ENCODE measurements at regions not wholly inside any gene's neighbourhood (a gene's known extent, or its start where the extent isn't known, plus 50 kb on each side); places are given as distances from the start of the nearest gene placed in this dataset.

DNA sequence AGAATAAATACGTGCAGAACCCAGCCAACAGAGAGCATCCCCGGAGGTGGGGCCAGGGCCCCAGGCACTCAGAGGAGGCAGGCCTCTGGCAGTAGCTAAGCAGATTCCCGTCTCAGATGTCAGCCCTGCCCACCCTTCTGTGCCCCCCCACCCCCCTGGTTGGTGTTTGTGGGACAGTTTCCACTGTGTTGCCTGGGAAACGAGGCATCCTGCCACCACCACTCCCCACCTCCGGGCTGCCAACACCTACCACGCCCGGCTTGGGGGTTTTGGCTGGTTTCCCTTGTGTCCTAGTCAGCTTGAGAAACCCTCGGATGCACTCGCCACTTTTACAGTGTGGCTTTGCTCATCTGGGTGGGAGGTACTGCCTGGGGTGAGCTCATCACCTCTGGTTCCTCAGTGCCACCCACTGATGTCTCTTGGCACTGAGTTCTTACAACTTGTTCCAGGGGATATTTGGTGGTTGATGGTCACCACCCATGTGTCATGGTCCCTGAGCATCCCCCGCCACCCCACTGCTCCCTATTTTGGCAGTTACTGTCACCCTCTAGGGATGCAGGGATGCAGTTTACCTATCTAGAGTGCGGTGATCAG, 72.4 kb upstream of the YWHAQ start:
- Mint-ChIP-seq H3K4me3 (peak overlapping the region; percentile 23 to 88 (median 74)), H3K9me3 (no peaks in the 10 kb centered on the region), H3K4me1 (peaks cover 46 to 72% (median 53%) of the 10 kb centered on the region in 3 donors), H3K27ac (peak overlapping the region; percentile 94 to 100 (median 98)), H3K36me3 (no peaks in the 10 kb centered on the region), H3K27me3 (peaks cover 0 to 3% of the 10 kb centered on the region in 2 donors)
- ChIA-PET CTCF (interaction anchor here (0.7 to 1.6 kb wide), 14 partner anchors 9 to 230 kb away, joined by 3 to 8 read pairs (median 4); partner anchors contain the start of genes ADAM17 and YWHAQ), POLR2A (interaction anchor here (0.7 to 2.5 kb wide), 6 partner anchors 9 to 148 kb away, joined by 3 to 29 read pairs (median 10); partner anchors contain the start of genes ADAM17 and YWHAQ)
- Histone ChIP-seq H3K9me3 (ENCODE audit: low read length) (no peaks in the 10 kb centered on the region), H3K36me3 (ENCODE audit: insufficient read depth, low read length) (no peaks in the 10 kb centered on the region), H3K4me3 (ENCODE audit: low read length) (no peak overlapping the region), H3K27ac (ENCODE audit: low read depth, low read length) (peak overlapping the region; percentile 82), H3K27me3 (ENCODE audit: insufficient read depth, low read length, poor library complexity, severe bottlenecking) (no peaks in the 10 kb centered on the region), H3K4me1 (ENCODE audit: insufficient read depth, low read length) (peaks cover 27% of the 10 kb centered on the region)
- peak; percentile 66 to 97 (median 90) for DNase-seq

DNA sequence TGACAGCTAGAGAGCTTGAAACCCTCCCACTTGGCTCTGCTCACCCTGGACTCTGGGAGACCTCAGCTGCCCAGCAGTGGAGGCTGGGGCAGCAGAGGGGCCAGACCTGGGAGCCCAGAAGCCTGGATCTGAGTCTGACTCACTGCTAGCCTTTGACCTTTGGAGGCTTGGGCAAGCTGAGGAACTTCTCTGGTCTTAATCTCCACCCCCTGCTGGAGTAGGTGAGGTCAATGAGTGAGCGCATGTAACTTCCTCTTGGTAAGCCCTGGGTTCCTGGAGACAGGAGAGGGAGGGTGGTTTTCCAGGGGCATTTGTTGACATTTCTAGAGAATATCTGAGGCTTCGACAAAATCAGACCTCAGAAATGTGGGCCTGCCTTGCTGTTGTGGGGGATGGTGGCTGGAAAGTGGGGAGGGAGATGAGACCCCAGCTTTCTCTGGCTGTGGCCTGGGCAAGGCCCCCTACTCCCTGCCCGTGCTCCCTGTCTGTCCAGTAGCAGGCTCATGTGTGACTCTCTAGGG, 73.0 kb upstream of the YWHAQ start:
- H3K4me1 ChIP-seq (ENCODE audit: insufficient read depth, low read length), result peaks cover 28% of the 10 kb centered on the region
- CTCF ChIA-PET, result interaction anchor here (1.1 to 1.6 kb wide), 13 partner anchors 9 to 230 kb away, joined by 3 to 8 read pairs (median 4); partner anchors contain the start of gene ADAM17
- H3K4me3 ChIP-seq (ENCODE audit: low read length), result no peak overlapping the region
- no peaks in the 10 kb centered on the region for H3K9me3 ChIP-seq (ENCODE audit: low read length)
- POLR2A ChIA-PET, result interaction anchor here (0.7 to 2.5 kb wide), 6 partner anchors 8 to 148 kb away, joined by 3 to 29 read pairs (median 10); partner anchors contain the start of genes ADAM17 and YWHAQ
- peak in 1 of 5 donors; percentile 23 for DNase-seq
- H3K4me3 Mint-ChIP-seq, result peak overlapping the region in 6 of 7 donors; percentile 19 to 88 (median 66)
- no peaks in the 10 kb centered on the region for H3K9me3 Mint-ChIP-seq
- H3K36me3 Mint-ChIP-seq, result no peaks in the 10 kb centered on the region
- peaks cover 0 to 3% of the 10 kb centered on the region in 2 donors for H3K27me3 Mint-ChIP-seq
- H3K36me3 ChIP-seq (ENCODE audit: insufficient read depth, low read length), result no peaks in the 10 kb centered on the region
- H3K27me3 ChIP-seq (ENCODE audit: insufficient read depth, low read length, poor library complexity, severe bottlenecking), result no peaks in the 10 kb centered on the region
- H3K27ac ChIP-seq (ENCODE audit: low read depth, low read length), result peak overlapping the region; percentile 82
- H3K27ac Mint-ChIP-seq, result peak overlapping the region; percentile 94 to 100 (median 98)
- peaks cover 46 to 70% (median 51%) of the 10 kb centered on the region in 3 donors for H3K4me1 Mint-ChIP-seq

DNA sequence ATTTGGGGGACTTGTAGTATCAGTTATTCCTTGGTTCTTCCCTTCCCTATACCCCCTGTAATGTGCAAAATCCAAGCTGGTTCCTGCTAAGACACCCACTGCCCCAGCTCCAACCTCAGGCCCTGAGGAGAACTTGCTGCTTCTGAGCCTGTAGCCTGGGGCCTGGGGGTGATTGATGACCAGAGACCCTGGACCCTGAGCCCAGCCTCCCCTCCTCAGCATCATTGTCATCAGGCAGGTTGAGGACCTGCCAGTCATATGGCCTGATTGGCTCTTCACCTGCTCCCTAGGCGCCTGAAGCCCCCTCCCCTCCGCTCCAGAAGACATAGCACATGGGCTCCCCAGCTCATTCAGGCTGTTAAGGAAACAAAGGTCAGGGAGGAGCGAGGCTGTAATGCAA, 73.8 kb upstream of the YWHAQ start:
- peak overlapping the region; percentile 17 to 100 (median 98) for H3K27ac Mint-ChIP-seq
- DNase-seq, result no peak

DNA sequence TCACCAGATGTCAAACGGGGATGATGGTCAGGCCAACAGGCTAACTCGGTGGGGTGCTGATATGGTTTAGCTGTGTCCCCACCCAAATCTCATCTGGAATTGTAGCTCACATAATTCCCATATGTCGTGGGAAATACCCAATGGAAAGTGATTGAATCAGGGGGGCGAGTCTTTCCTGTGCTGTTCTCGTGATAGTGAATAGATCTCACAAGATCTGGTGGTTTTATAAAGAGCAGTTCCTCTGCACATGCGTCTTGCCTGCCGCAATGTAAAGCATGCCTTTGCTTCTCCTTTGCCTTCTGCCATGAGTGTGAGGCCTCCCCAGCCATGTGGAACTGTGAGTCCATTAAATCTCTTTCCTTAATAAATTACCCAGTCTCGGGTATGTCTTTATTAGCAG, 74.4 kb upstream of the YWHAQ start:
- POLR2A ChIA-PET, result no interaction called here
- Mint-ChIP-seq H3K27me3 (peaks cover 0 to 3% of the 10 kb centered on the region in 2 donors), H3K9me3 (no peaks in the 10 kb centered on the region), H3K36me3 (no peaks in the 10 kb centered on the region), H3K4me1 (peaks cover 48 to 68% (median 52%) of the 10 kb centered on the region in 3 donors), H3K27ac (peak overlapping the region in 7 of 8 donors; percentile 91 to 100 (median 98)), H3K4me3 (no peak overlapping the region)
- H3K4me3 ChIP-seq (ENCODE audit: low read length), result no peak overlapping the region
- CTCF ChIA-PET, result interaction anchor here (0.8 to 1.2 kb wide), 2 partner anchors 14 to 27 kb away, joined by 3 read pairs; no protein-coding TSS in a partner anchor
- DNase-seq, result no peak
- H3K27ac ChIP-seq (ENCODE audit: low read depth, low read length), result no peak overlapping the region
- H3K4me1 ChIP-seq (ENCODE audit: insufficient read depth, low read length), result peaks cover 26% of the 10 kb centered on the region
- H3K36me3 ChIP-seq (ENCODE audit: insufficient read depth, low read length), result no peaks in the 10 kb centered on the region
- no peaks in the 10 kb centered on the region for H3K27me3 ChIP-seq (ENCODE audit: insufficient read depth, low read length, poor library complexity, severe bottlenecking)
- H3K9me3 ChIP-seq (ENCODE audit: low read length), result no peaks in the 10 kb centered on the region

More for the DNA sequence above, 73.8 kb upstream of the YWHAQ start:
- Mint-ChIP-seq H3K4me3 (peak overlapping the region in 2 of 7 donors; percentile 28 to 44), H3K36me3 (no peaks in the 10 kb centered on the region), H3K27me3 (peaks cover 0 to 3% of the 10 kb centered on the region in 2 donors), H3K9me3 (no peaks in the 10 kb centered on the region), H3K4me1 (peaks cover 48 to 72% (median 54%) of the 10 kb centered on the region in 3 donors)
- POLR2A ChIA-PET, result interaction anchor here (2.5 kb wide), 1 partner anchor 74 kb away, joined by 29 read pairs; the partner anchor contains the start of gene YWHAQ
- no peak overlapping the region for H3K27ac ChIP-seq (ENCODE audit: low read depth, low read length)
- H3K27me3 ChIP-seq (ENCODE audit: insufficient read depth, low read length, poor library complexity, severe bottlenecking), result no peaks in the 10 kb centered on the region
- peaks cover 32% of the 10 kb centered on the region for H3K4me1 ChIP-seq (ENCODE audit: insufficient read depth, low read length)
- CTCF ChIA-PET, result interaction anchor here (0.8 to 1.5 kb wide), 4 partner anchors 14 to 33 kb away, joined by 3 to 5 read pairs (median 3); no protein-coding TSS in a partner anchor
- no peaks in the 10 kb centered on the region for H3K9me3 ChIP-seq (ENCODE audit: low read length)
- no peak overlapping the region for H3K4me3 ChIP-seq (ENCODE audit: low read length)
- no peaks in the 10 kb centered on the region for H3K36me3 ChIP-seq (ENCODE audit: insufficient read depth, low read length)

DNA sequence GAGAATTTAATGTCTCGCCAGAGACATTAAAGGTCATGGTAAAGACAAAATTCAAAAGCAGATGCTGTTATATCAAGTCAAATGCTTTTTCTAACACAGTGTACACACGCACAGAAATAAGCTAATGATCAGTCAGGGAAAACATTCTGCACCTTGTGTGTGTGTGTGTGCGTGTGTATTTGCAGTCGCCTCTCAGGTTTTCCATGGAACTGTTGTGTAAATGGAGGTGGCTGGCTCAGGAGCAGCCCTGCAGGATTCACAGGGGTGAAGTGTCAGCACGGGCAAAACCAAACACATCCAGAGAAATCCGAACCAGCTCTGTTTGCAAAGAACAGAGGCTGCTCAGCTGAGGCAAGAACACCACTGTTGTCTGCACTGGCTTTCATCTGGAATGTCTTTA, 76.2 kb upstream of the YWHAQ start:
- peaks cover 33% of the 10 kb centered on the region for H3K4me1 ChIP-seq (ENCODE audit: insufficient read depth, low read length)
- H3K27ac ChIP-seq (ENCODE audit: low read depth, low read length), result no peak overlapping the region
- H3K27me3 Mint-ChIP-seq, result peaks cover 0 to 3% of the 10 kb centered on the region in 2 donors
- H3K36me3 ChIP-seq (ENCODE audit: insufficient read depth, low read length), result no peaks in the 10 kb centered on the region
- peaks cover 53 to 64% (median 60%) of the 10 kb centered on the region in 3 donors for H3K4me1 Mint-ChIP-seq
- ChIA-PET POLR2A (no interaction called here), CTCF (interaction anchor here (0.9 kb wide), 1 partner anchor 12 kb away, joined by 3 read pairs; no protein-coding TSS in a partner anchor)
- no peaks in the 10 kb centered on the region for H3K9me3 ChIP-seq (ENCODE audit: low read length)
- no peaks in the 10 kb centered on the region for H3K36me3 Mint-ChIP-seq
- no peaks in the 10 kb centered on the region for H3K9me3 Mint-ChIP-seq
- H3K4me3 Mint-ChIP-seq, result no peak overlapping the region
- DNase-seq, result no peak
- H3K27me3 ChIP-seq (ENCODE audit: insufficient read depth, low read length, poor library complexity, severe bottlenecking), result no peaks in the 10 kb centered on the region
- peak overlapping the region in 1 of 8 donors; percentile 58 for H3K27ac Mint-ChIP-seq
- no peak overlapping the region for H3K4me3 ChIP-seq (ENCODE audit: low read length)

DNA sequence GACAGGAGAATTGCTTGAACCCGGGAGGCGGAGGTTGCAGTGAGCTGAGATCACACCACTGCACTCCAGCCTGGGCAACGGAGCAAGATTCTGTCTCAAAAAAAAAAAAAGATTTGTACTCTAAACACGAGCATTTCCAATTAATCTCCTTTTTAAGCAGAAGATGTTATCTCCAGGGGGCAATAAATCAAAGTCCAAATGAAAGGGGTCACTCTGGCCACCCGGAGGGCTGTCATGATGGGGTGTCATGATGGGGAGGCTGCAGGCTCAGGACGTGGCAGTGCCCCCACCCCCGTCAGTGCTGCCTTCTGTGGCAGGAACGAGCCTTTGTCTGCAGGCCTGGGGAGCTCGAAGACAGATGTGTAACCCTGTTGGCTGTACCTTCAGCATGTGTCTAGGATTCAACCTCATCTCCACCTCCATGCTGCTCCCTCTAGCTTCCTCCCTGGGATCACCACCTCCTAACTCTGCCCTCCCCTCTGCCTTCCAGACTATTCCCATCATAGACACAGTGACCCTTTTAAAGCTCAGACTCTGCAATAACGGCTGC, 76.9 kb upstream of the YWHAQ start:
- H3K36me3 Mint-ChIP-seq, result no peaks in the 10 kb centered on the region

DNA sequence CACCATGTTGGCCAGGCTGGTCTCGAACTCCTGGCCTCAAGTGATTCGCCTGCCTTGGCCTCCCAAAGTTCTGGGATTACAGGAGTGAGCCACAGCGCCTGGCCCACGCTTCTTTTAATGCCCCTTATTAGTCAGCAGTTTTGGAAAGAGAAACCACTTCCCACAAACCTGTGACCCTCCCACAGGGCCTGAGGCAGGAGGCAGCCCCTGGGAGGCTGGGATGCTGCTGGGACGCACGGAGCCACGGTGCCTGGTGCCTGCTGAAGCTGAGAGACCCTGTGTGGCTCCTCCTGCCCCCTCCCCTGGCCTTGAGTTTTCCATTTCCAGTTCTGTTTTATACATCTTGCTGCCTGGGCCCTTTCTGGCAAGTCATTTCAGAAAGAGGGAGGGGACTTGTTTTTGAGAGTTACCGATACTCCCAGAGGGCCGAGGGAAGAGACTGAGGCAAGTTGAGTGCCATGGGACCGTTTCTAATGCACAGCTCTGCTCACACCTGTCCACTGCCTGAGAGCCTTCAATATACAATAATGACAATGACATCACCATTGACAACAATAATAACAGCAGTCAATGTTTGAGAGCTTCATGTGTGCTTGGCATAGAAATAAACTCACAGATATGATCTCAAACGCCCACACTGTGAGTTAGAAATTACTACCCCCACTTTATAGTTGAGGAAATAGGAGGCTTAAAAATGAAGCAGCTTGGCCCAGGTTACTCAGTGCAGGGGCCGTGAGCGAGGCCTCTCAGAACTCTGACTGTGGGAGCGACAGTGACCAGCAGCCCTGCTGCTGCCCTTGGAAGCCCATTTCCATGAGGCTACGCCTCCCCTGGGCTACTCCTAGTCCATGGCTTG, 78.1 kb upstream of the YWHAQ start:
- peak overlapping the region; percentile 55 to 90 (median 82) for H3K27ac Mint-ChIP-seq
- H3K9me3 Mint-ChIP-seq, result no peaks in the 10 kb centered on the region
- CTCF ChIA-PET, result no interaction called here
- Histone ChIP-seq H3K27ac (ENCODE audit: low read depth, low read length) (no peak overlapping the region), H3K36me3 (ENCODE audit: insufficient read depth, low read length) (no peaks in the 10 kb centered on the region), H3K27me3 (ENCODE audit: insufficient read depth, low read length, poor library complexity, severe bottlenecking) (no peaks in the 10 kb centered on the region), H3K9me3 (ENCODE audit: low read length) (no peaks in the 10 kb centered on the region), H3K4me1 (ENCODE audit: insufficient read depth, low read length) (peaks cover 24% of the 10 kb centered on the region), H3K4me3 (ENCODE audit: low read length) (no peak overlapping the region)
- no peaks in the 10 kb centered on the region for H3K36me3 Mint-ChIP-seq
- peak overlapping the region in 1 of 7 donors; percentile 36 for H3K4me3 Mint-ChIP-seq
- POLR2A ChIA-PET, result interaction anchor here (0.5 to 0.7 kb wide), 2 partner anchors 546 to 771 kb away, joined by 3 to 4 read pairs; no protein-coding TSS in a partner anchor
- DNase-seq, result no peak
- no peaks in the 10 kb centered on the region for H3K27me3 Mint-ChIP-seq
- H3K4me1 Mint-ChIP-seq, result peaks cover 41 to 59% (median 51%) of the 10 kb centered on the region in 3 donors

More for the DNA sequence above, 76.9 kb upstream of the YWHAQ start:
- no peak overlapping the region for H3K27ac ChIP-seq (ENCODE audit: low read depth, low read length)
- H3K4me1 ChIP-seq (ENCODE audit: insufficient read depth, low read length), result peaks cover 33% of the 10 kb centered on the region
- Mint-ChIP-seq H3K27ac (peak overlapping the region in 6 of 8 donors; percentile 42 to 67 (median 54)), H3K9me3 (no peaks in the 10 kb centered on the region), H3K4me1 (peaks cover 53 to 64% (median 60%) of the 10 kb centered on the region in 3 donors), H3K27me3 (peaks cover 0 to 3% of the 10 kb centered on the region in 2 donors), H3K4me3 (no peak overlapping the region)
- ChIA-PET CTCF (no interaction called here), POLR2A (interaction anchor here (0.7 kb wide), 1 partner anchor 772 kb away, joined by 3 read pairs; no protein-coding TSS in a partner anchor)
- DNase-seq, result no peak
- no peak overlapping the region for H3K4me3 ChIP-seq (ENCODE audit: low read length)
- no peaks in the 10 kb centered on the region for H3K36me3 ChIP-seq (ENCODE audit: insufficient read depth, low read length)
- H3K9me3 ChIP-seq (ENCODE audit: low read length), result no peaks in the 10 kb centered on the region
- no peaks in the 10 kb centered on the region for H3K27me3 ChIP-seq (ENCODE audit: insufficient read depth, low read length, poor library complexity, severe bottlenecking)
